Loucy (cell line): ENCODE measurements at regions not wholly inside any gene's neighbourhood (a gene's known extent, or its start where the extent isn't known, plus 50 kb on each side); places are given as distances from the start of the nearest gene placed in this dataset.

ENCODE experiments used
- H2AFZ ChIP-seq: fragments of 200-600 bp; sonication (generic); 2 replicates; pipeline ENCODE4 v1.6.0; 2016; ENCODE audit warnings: antibody characterized with exemption, mild to moderate bottlenecking, low read length, moderate library complexity
- H3F3A ChIP-seq: fragments of 200-600 bp; 2 replicates; pipeline ENCODE4 v1.6.0; 2016; ENCODE audit warnings: antibody characterized with exemption, low read depth, mild to moderate bottlenecking
- H3K27me3 ChIP-seq: fragments of 200-600 bp; sonication (generic); 2 replicates; pipeline ENCODE4 v1.6.1; 2014; ENCODE audit warnings: low read length, mild to moderate bottlenecking; ENCODE audit not compliant: insufficient read depth, poor library complexity, severe bottlenecking
- H3K36me3 ChIP-seq: fragments of 200-600 bp; sonication (generic); 2 replicates; pipeline ENCODE4 v1.6.1; 2016; ENCODE audit warnings: low read length; ENCODE audit not compliant: insufficient read depth
- H3K4me1 ChIP-seq: fragments of 200-600 bp; sonication (generic); 2 replicates; pipeline ENCODE4 v1.5.1; 2014; ENCODE audit warnings: low read length, mild to moderate bottlenecking; ENCODE audit not compliant: insufficient read depth, poor library complexity, severe bottlenecking
- H3K4me2 ChIP-seq: fragments of 200-600 bp; sonication (generic); 2 replicates; pipeline ENCODE4 v1.6.0; 2014; ENCODE audit warnings: antibody characterized with exemption, low read length, low read depth, mild to moderate bottlenecking; ENCODE audit not compliant: poor library complexity, severe bottlenecking
- H3K4me3 ChIP-seq: fragments of 200-600 bp; sonication (generic); 2 replicates; pipeline ENCODE4 v1.5.1; 2014; ENCODE audit warnings: low read length, mild to moderate bottlenecking, mixed read lengths; ENCODE audit not compliant: poor library complexity, severe bottlenecking
- H3K79me2 ChIP-seq: fragments of 200-600 bp; sonication (generic); 2 replicates; pipeline ENCODE4 v1.6.1; 2014; ENCODE audit warnings: low read length; ENCODE audit not compliant: insufficient read depth
- H3K9ac ChIP-seq: fragments of 200-600 bp; sonication (generic); 2 replicates; pipeline ENCODE4 v1.6.0; 2014; ENCODE audit warnings: mild to moderate bottlenecking, low read depth, low read length, moderate library complexity; ENCODE audit not compliant: poor library complexity, severe bottlenecking
- H3K9me2 ChIP-seq: fragments of 200-600 bp; sonication (generic); replicated peaks from 2 replicates; pipeline ENCODE4 v1.6.1; 2016; ENCODE audit warnings: low read depth, low read length, mixed read lengths
- H3K9me3 ChIP-seq: fragments of 200-600 bp; sonication (generic); 2 replicates; pipeline ENCODE4 v1.6.1; 2014; ENCODE audit warnings: mild to moderate bottlenecking, antibody characterized with exemption, low read length, low read depth; ENCODE audit not compliant: insufficient read depth
- H4K20me1 ChIP-seq: fragments of 200-600 bp; sonication (generic); 2 replicates; pipeline ENCODE4 v1.6.0; 2014; ENCODE audit warnings: antibody characterized with exemption, low read length, mild to moderate bottlenecking; ENCODE audit not compliant: insufficient read depth, poor library complexity, severe bottlenecking
- EZH2phosphoT487 ChIP-seq: fragments of 200-600 bp; IDR thresholded peaks from 2 replicates; pipeline ENCODE4 v1.6.1; 2018; ENCODE audit warnings: antibody characterized with exemption, mild to moderate bottlenecking, moderate library complexity, borderline replicate concordance
- TF ChIP-seq, protein P1 (sequence below): fragments of 200-600 bp; sonication (generic); conservative IDR thresholded peaks from 2 replicates; pipeline ENCODE4 v1.5.1; 2014; ENCODE audit warnings: mild to moderate bottlenecking, antibody characterized with exemption, low read length

- H3K4me1 ChIP-seq = no peaks in the 10 kb centered on the region
- no peak overlapping the region for H3K9ac ChIP-seq
- peaks cover 3% of the 10 kb centered on the region; the same call in 1 of the 2 replicates for H3K9me3 ChIP-seq
- H2AFZ ChIP-seq = no peak overlapping the region
- TF ChIP-seq EZH2phosphoT487 = no peak
- TF ChIP-seq, protein P1, sequence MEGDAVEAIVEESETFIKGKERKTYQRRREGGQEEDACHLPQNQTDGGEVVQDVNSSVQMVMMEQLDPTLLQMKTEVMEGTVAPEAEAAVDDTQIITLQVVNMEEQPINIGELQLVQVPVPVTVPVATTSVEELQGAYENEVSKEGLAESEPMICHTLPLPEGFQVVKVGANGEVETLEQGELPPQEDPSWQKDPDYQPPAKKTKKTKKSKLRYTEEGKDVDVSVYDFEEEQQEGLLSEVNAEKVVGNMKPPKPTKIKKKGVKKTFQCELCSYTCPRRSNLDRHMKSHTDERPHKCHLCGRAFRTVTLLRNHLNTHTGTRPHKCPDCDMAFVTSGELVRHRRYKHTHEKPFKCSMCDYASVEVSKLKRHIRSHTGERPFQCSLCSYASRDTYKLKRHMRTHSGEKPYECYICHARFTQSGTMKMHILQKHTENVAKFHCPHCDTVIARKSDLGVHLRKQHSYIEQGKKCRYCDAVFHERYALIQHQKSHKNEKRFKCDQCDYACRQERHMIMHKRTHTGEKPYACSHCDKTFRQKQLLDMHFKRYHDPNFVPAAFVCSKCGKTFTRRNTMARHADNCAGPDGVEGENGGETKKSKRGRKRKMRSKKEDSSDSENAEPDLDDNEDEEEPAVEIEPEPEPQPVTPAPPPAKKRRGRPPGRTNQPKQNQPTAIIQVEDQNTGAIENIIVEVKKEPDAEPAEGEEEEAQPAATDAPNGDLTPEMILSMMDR = no peak
- H3K79me2 ChIP-seq = no peaks in the 10 kb centered on the region
- H3K4me3 ChIP-seq = no peak overlapping the region
- H3K27me3 ChIP-seq = no peaks in the 10 kb centered on the region
- H3K36me3 ChIP-seq = no peaks in the 10 kb centered on the region
- no peaks in the 10 kb centered on the region for H4K20me1 ChIP-seq
- H3K4me2 ChIP-seq = no peak overlapping the region
- no peaks in the 10 kb centered on the region for H3F3A ChIP-seq
- no peaks in the 10 kb centered on the region for H3K9me2 ChIP-seq
Observed at GRCh38 chr11:106302416-106302815, 225.0 kb downstream of the AASDHPPT start.

DNA sequence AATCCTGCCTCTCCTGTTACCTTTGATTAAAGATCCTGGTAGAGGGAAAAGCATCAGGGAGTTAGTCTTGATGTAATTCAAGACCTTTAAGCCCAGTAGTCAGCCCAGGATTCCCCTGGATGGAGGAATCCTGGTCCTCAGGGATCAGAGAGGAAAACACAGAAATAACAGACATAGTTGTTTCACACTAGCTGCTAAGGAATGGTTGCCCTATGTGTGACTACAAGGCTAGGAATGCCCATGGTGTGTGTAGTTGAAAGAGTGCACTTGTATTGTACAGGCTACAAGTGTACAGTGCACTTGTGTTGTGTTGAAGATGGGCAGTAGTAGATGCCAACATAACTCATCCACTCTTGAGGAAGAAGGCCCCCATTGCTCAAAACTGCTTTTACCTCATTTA lies 226.8 kb downstream of the AASDHPPT start:
- H3K9me2 ChIP-seq = no peaks in the 10 kb centered on the region
- H3K4me2 ChIP-seq = no peak overlapping the region
- H3K27me3 ChIP-seq = no peaks in the 10 kb centered on the region
- no peaks in the 10 kb centered on the region for H3K79me2 ChIP-seq
- H3K4me3 ChIP-seq = no peak overlapping the region
- H3K4me1 ChIP-seq = no peaks in the 10 kb centered on the region
- TF ChIP-seq EZH2phosphoT487 = no peak
- TF ChIP-seq, protein P1 = no peak
- no peak overlapping the region for H3K9ac ChIP-seq
- no peaks in the 10 kb centered on the region for H4K20me1 ChIP-seq
- peaks cover 3% of the 10 kb centered on the region; the same call in 1 of the 2 replicates for H3K9me3 ChIP-seq
- H3F3A ChIP-seq = no peaks in the 10 kb centered on the region
- no peak overlapping the region for H2AFZ ChIP-seq
- H3K36me3 ChIP-seq = no peaks in the 10 kb centered on the region

DNA sequence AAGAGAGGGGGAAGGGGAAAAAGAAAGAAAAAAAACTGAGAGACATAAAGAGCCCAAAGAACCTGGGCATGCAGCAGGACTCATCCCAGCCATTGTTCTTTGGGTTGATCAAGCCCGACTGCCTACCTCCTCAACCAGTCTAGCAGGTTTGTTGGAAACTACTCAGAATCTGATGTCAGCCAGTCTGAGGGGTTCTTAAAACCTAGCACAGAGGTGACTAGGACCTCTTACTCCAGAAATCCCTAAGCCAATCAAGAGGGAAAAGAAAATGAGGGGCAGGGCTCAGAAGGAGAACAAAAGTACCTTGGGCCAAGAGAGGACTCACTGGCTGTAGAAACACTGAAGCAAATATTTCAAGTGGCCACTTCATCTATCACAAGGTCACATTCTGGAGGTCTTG lies 228.0 kb downstream of the AASDHPPT start:
- H3K27me3 ChIP-seq = no peaks in the 10 kb centered on the region
- no peaks in the 10 kb centered on the region for H3K79me2 ChIP-seq
- H3F3A ChIP-seq = no peaks in the 10 kb centered on the region
- H3K36me3 ChIP-seq = no peaks in the 10 kb centered on the region
- no peak overlapping the region for H3K9ac ChIP-seq
- no peak overlapping the region for H3K4me2 ChIP-seq
- H3K9me3 ChIP-seq = peaks cover 3% of the 10 kb centered on the region; the same call in 1 of the 2 replicates
- H3K9me2 ChIP-seq = no peaks in the 10 kb centered on the region
- no peaks in the 10 kb centered on the region for H4K20me1 ChIP-seq
- H3K4me1 ChIP-seq = no peaks in the 10 kb centered on the region
- H3K4me3 ChIP-seq = no peak overlapping the region
- TF ChIP-seq, protein P1 = no peak
- no peak for TF ChIP-seq EZH2phosphoT487
- H2AFZ ChIP-seq = no peak overlapping the region
